ENCODE measurements at regions not wholly inside any gene's neighbourhood (a gene's known extent, or its start where the extent isn't known, plus 50 kb on each side); places are given as distances from the start of the nearest gene placed in this dataset.
"Not testable (repeated sequence)": the region's sequence is repeated elsewhere in the genome, so short reads cannot be mapped to it uniquely, and the experiment has no call there.

DNA sequence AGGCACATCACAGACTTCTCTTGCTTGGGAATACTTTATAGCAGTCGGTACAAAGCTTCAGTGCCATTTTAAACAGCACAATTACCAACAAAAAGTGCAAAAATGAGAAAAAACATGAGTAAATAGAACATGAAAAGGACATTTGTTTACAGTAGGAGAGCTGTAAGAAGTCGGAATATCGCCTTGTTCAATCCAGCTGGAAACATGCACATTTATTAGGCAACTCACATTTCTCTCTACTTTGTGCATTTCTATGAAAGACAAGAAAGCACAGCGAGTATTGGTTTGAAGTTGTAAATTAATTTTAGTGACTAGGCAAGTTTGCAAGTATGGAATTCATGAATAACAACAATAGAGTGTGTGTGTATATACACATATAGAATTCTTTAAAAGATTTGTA, 484.7 kb downstream of the DACH1 start:
- DNase-seq: no peak

- no peak for DNase-seq
These were observed 486.8 kb downstream of the DACH1 start for GRCh38 chr13:71380191-71380590.

DNA sequence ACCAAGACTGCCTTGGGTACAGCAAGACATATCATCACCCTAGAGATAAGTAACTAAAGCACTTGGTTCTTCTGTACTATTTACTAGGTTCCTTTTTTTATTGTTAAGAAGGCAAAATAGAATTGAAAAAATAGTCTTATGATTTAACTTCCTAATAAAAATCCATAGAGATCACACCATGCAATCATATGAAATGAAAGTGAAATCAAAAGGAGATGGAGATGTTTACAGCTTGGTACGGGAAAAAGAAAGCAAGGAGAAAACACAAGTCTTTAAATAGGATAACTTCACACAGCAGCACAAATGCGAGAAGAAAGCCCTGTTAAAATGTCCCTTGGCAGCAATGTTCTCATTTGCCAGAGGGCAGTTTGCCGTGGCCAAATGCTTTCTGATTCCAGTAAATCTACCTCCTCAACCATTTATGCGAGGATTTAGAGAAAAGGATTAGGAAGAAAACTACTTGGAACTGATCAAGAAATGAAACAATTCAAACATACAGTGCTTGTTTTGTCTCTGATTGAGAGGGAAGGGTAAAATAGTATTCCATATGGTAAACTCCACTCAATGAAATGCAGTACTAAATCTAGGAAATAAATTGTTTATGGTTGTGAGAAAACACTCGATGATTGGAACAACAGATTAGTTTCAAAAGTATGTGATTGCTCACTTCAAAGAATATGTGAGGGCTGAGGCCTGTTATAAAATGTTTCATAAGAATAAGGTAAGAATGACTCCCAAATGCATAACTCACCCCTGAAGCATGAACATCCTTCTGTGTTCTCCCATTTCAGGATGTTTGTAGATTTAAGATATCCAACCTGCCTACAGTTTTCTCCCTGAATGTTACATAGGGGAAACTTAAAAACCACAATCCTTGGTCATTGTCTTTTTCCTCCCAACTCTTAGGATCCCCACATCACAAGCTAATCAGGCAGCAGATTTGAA, 487.8 kb downstream of the DACH1 start:
- no peak for DNase-seq

- no peak for DNase-seq
These were observed 492.4 kb downstream of the DACH1 start for GRCh38 chr13:71374471-71375049.

DNA sequence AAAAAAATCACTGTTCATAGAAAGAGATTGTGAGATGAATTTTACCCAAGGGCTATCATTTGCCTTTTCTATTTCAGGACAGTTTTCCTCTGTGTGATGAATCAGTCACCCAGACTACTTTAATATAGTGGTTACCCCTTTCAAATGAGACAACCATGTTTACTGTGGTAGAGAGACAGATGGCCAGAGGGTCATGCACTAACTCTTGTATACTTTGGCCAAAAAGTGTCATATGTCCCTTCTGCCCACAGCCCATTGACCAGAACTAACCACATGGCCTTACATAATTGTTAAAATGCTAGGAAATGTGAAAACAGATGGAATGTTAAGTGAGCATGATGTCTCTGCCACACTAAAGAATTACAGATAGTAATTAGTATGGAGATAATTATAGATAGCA, 498.7 kb downstream of the DACH1 start:
- DNase-seq: no peak

DNA sequence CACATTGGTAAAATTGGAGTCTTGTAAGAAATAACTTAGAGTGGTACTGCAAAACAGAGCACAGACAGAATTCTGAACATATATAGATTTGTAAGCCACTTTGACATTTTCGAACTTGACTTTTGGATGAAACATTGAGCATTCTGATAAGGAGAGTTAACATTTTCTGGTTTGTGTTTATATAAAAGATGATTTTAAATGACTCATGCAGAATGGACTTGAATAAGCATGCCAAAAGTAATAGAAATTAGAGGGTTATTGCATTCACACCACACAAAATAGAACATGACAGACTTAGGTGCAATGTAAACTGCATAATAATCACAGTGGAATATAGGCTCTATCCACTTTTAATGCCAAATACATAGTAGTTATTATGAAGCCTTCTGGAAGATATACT, 507.0 kb downstream of the DACH1 start:
- DNase-seq: no peak

DNA sequence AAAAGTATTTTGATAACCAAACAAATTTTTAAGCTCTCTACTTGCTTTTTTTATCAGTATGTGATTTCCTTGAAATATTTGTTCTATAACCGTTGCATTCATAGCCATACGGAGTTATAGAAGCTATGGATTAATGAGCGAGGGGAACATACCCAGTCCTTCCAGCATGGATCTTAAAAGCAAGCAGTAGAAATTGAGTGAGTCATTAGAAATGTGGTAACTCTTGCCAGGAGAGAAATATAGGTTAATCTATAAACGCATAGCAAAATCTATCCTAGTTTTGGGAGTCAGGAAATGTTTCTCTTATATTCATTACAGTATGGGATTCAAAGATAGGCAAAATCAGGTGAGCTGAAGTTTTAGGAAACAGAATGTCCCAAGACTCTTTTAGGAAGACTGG, 507.4 kb downstream of the DACH1 start:
- DNase-seq: no peak

DNA sequence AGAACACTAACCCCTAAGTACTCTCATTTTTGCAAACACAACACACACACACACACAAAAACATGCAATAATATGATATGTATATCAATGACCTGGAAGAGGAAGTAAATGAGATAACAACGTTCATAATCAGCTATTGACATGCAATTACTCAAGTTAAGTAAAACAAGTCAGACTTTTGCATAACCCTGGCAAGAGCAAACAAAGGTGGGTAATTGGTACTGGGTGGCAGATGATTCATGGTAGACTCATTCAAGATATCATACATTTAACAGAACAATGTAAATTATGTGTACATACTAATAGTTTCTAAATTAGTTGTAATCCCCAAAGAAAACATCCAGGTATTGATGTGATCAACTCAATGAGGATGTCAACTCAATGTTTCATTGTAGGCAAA, 508.8 kb downstream of the DACH1 start:
- DNase-seq: no peak

DNA sequence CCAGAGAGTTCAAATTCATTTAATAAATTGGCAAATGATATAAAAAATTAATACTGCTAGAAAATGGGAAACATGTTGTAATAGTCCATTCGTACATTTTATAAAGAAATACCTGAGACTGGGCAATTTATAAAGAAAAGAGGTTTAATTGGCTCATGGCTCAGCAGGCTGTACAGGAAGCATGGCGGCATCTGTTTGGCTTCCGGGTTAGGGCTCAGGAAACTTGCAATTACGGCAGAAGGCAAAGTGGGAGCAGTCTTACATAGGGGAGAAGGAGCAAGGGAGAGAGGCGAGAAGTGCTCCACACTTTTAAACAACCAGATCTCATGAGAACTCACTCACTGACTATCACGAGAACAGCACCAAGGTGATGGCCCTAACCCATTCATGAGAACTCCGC, 512.0 kb downstream of the DACH1 start:
- no peak for DNase-seq

- no peak for DNase-seq
These were observed 516.1 kb downstream of the DACH1 start for GRCh38 chr13:71350886-71351285.

DNA sequence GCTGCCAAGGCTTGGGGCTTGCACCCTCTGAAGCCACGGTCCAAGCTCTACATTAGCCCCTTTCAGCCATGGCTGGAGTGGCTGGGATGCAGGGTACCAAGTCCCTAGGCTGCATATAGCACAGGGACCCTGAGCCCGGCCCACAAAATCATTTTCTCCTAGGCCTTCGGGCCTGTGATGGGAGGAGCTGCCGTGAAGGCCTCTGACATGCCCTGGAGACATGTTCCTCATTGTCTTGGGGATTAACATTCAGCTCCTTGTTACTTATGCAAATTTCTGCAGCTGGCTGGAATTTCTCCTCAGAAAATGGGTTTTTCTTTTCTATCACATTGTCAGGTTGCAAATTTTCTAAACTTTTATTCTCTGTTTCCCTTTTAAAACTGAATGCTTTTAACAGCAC, 521.1 kb downstream of the DACH1 start:
- not testable (repeated sequence) for DNase-seq

- DNase-seq: no peak
These were observed 527.3 kb downstream of the DACH1 start for GRCh38 chr13:71339736-71340135.

- no peak for DNase-seq
These were observed 528.0 kb downstream of the DACH1 start for GRCh38 chr13:71339005-71339404.

- no peak for DNase-seq
These were observed 528.9 kb downstream of the DACH1 start for GRCh38 chr13:71338070-71338469.

- DNase-seq: no peak
These were observed 539.7 kb downstream of the DACH1 start for GRCh38 chr13:71327266-71327665.

GRCh38 chr13:71325556-71325955, 541.4 kb downstream of the DACH1 start:
- DNase-seq: no peak

DNA sequence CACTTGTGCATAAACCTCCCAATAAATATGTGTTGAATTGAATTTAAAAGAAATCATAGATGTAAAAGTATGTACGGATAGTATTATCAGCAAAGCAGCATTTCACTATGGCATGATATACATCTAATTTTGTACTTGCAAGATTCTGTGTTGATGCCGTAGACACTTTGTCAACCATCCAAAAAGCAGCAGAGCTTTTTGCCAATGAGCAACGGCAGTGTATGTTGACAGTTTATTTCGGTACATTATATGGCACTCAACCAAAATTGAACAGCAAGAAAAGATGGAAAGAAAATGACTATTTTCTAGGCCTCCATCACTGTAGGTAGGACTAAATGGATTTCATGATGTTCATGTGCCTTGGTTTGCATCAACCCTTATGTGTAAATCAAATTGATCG, 543.7 kb downstream of the DACH1 start:
- DNase-seq: no peak

DNA sequence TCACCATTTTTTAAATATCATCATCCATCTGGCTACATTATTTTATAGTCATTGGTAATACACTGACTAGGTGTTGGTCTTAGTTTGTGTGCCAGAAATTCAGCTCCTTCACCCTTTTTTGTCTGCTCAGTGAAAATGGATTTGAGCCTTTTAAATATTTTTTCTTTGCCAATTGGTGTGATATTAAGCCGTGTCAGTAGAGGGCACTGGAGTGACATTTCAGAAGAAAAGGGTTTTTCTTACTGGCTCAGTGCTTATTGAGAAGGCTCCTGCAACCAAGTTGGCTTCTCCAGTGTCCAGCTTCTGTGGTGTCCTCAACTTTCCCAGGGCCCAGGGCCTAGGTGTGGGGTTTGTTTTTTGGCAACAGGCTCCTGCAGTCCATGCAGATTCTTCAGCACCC, 546.6 kb downstream of the DACH1 start:
- DNase-seq: no peak

DNA sequence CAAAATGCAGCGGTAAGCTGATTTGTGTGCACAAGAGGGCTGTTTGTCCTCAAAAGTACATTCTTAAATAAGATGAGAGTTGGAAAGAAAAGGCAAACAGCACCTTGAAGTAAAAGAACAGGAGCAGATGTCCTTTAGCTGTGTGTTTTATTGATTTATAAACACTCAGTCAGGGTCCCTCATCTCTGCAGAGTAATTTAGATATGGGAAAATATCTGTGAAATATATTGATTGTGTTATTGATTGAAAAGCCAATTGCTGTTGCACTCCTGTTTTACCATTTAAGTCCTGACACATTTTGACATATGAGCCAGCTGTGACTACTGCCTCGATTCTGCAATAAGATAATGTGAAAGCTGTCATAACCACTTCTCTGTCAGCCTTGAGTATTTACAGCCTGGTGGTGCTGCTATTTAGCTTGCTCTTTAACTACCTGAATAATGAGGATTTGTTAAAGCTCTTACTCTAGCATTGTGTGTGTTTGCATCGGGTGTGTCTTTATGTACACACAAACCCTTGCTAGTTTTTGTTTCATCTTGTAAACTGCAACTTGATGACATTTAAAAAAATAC, 550.1 kb downstream of the DACH1 start:
- DNase-seq: no peak

DNA sequence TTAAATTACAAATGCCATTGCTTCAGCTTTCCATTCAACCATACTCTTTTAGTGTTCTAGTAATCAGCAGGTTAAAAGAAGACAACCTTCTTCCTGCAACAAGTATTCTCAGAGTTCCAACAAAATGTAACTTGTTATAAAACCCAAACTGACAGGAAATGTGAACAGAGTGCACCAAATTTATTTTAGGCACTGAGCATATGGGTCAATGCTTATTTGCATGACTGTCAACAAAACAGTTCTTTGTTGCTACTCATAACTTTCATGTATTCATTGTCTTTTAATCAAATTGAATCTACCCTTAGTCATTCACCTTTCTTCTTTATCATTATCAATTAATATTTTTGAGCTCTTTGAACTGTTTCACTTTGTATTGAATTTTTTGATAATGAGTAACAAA, 554.1 kb downstream of the DACH1 start:
- no peak for DNase-seq

DNA sequence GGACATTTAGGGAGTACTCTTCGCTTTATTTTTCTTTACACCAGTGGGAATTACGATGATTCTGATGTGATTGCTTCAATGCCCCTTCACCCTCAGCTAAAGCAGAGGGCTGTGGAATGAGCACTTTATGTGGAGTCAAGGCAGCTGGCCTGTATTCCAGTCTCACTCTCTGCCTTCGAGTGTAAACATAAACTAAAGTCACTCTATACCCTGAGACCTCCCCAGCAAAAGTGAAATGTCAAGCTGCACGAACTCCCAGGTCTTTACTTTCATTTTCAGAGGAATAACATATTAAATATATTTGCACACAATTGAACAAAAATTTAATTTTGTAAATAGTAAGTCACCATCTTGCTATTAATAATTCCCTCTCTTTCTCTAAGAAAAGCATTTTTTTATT, 557.1 kb downstream of the DACH1 start:
- DNase-seq: no peak

- DNase-seq: no peak
These were observed 560.2 kb downstream of the DACH1 start for GRCh38 chr13:71306821-71307220.

GRCh38 chr13:71304861-71305260, 562.1 kb downstream of the DACH1 start:
- DNase-seq: no peak

GRCh38 chr13:71303144-71303543, 563.9 kb downstream of the DACH1 start:
- DNase-seq: no peak
